ENCODE measurements at regions not wholly inside any gene's neighbourhood (a gene's known extent, or its start where the extent isn't known, plus 50 kb on each side); places are given as distances from the start of the nearest gene placed in this dataset.

DNA sequence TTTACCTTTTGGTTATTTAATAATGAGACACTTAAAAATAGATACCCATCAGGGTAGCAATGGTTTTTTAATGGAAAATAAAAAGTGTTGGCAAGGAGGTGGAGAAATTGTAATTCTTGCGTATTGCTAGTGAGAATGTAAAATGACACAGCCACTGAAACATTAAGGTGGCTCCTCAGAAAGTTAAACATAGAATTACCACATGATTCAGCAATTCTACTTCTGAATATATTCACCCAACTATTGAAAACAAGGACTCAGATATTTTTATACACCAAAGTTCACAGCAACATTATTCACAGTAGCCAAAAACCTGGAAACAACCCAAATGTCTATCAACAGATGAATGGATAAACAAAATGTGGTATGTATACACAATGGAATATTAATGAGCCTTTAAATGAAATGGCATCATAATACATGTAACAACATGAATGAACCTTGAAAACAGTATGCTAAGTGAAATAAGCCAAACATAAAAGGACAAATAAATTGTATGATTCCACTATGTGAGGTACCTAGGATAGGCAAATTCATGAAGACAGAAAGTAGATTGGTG, 163.5 kb downstream of the IMPG2 start:
- H3K36me3 ChIP-seq (ENCODE audit: control insufficient read depth, insufficient read depth, low read length), result no peaks in the 10 kb centered on the region
- H3K27me3 ChIP-seq (ENCODE audit: control insufficient read depth, insufficient read depth, low read length), result no peaks in the 10 kb centered on the region
- no peaks in the 10 kb centered on the region for H3K9me3 ChIP-seq (replicated peaks; ENCODE audit: control insufficient read depth, low read depth, low read length)
- no peak overlapping the region for H3K4me3 ChIP-seq (ENCODE audit: low read length)
- no peak for DNase-seq
- no peaks in the 10 kb centered on the region for H3K4me1 ChIP-seq (ENCODE audit: control insufficient read depth, insufficient read depth, low read length)
- WGBS (ENCODE audit: insufficient coverage), result no CpG with 5 or more reads among the region's 1 CpG
- H3K27ac ChIP-seq (ENCODE audit: low read length), result no peak overlapping the region

DNA sequence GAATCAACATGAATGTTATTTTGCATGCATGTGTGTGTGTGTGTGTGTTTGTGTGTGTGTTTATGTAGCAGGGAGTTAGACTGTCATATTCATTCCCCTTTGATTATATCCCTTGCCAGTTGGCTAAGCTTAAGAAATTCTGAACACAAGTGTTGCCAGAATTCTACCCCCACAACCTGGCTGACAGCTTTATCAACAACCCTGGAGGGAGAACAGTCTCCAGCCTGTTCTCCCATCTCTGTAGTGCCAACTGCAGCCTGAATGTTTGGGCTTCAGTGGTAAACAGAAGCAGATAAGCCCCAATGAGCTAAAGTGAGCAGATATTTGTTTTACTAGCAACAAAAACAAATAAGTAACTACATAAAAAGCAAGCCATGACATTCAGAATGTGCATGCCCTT, 162.6 kb upstream of the ABI3BP start:
- Histone ChIP-seq H3K4me3 (ENCODE audit: low read length) (no peak overlapping the region), H3K4me1 (ENCODE audit: control insufficient read depth, insufficient read depth, low read length) (no peaks in the 10 kb centered on the region), H3K36me3 (ENCODE audit: control insufficient read depth, insufficient read depth, low read length) (no peaks in the 10 kb centered on the region), H3K9me3 (replicated peaks; ENCODE audit: control insufficient read depth, low read depth, low read length) (no peaks in the 10 kb centered on the region), H3K27ac (ENCODE audit: low read length) (no peak overlapping the region), H3K27me3 (ENCODE audit: control insufficient read depth, insufficient read depth, low read length) (no peaks in the 10 kb centered on the region)
- peak; percentile 51 for DNase-seq

DNA sequence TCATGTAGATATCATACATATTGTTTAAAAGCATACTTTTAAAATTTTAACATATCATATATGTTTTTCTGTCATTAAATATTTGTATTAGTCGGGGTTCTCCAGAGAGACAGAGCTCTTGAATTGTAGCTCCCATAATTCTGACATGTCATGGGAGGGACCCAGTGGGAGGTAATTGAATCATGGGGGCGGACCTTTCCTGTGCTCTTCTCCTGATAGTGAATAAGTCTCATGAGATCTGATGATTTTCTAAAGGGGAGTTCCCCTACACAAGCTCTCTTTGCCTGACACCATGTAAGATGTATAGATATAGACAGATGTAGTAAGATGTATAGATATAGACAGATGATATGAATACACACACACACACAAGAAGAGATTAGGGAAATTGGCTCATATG, 161.2 kb upstream of the ABI3BP start:
- no peaks in the 10 kb centered on the region for H3K36me3 ChIP-seq (ENCODE audit: control insufficient read depth, insufficient read depth, low read length)
- DNase-seq, result no peak
- WGBS (ENCODE audit: insufficient coverage), result no CpG with 5 or more reads among the region's 2 CpGs
- no peaks in the 10 kb centered on the region for H3K27me3 ChIP-seq (ENCODE audit: control insufficient read depth, insufficient read depth, low read length)
- no peaks in the 10 kb centered on the region for H3K4me1 ChIP-seq (ENCODE audit: control insufficient read depth, insufficient read depth, low read length)
- no peaks in the 10 kb centered on the region for H3K9me3 ChIP-seq (replicated peaks; ENCODE audit: control insufficient read depth, low read depth, low read length)
- H3K4me3 ChIP-seq (ENCODE audit: low read length), result no peak overlapping the region
- no peak overlapping the region for H3K27ac ChIP-seq (ENCODE audit: low read length)

DNA sequence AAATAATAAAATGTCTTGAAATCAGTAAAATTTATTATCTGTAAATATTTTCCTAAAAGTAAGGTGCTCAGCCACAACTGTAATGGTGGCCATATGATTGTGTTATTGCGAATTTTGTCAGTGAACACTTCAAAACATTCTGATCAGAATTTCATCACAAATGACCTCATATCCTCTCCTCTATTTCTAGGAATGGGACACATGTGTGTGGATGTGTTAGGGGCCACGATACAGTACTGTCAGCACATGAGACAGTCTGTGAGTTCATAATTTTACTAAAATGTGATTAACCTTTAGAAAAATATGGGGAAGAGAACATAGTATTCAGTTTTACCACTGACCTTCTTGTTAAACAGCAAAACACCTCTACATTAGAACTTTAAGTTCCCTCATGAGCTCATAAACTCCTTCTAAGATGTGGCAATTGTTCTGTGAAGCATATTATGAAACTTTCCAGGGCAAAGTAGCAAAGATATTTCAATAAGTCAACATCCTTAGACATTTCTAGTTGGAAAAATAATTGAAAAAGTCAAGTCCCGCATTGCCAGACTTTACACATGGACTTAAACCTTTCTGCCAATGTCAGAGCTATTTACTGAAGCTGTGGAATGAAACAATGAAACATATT, 158.2 kb upstream of the ABI3BP start:
- no CpG with 5 or more reads among the region's 3 CpGs for WGBS (ENCODE audit: insufficient coverage)
- Histone ChIP-seq H3K36me3 (ENCODE audit: control insufficient read depth, insufficient read depth, low read length) (no peaks in the 10 kb centered on the region), H3K27ac (ENCODE audit: low read length) (no peak overlapping the region), H3K4me1 (ENCODE audit: control insufficient read depth, insufficient read depth, low read length) (no peaks in the 10 kb centered on the region), H3K9me3 (replicated peaks; ENCODE audit: control insufficient read depth, low read depth, low read length) (no peaks in the 10 kb centered on the region), H3K4me3 (ENCODE audit: low read length) (no peak overlapping the region), H3K27me3 (ENCODE audit: control insufficient read depth, insufficient read depth, low read length) (no peaks in the 10 kb centered on the region)
- DNase-seq, result peak; percentile 72

DNA sequence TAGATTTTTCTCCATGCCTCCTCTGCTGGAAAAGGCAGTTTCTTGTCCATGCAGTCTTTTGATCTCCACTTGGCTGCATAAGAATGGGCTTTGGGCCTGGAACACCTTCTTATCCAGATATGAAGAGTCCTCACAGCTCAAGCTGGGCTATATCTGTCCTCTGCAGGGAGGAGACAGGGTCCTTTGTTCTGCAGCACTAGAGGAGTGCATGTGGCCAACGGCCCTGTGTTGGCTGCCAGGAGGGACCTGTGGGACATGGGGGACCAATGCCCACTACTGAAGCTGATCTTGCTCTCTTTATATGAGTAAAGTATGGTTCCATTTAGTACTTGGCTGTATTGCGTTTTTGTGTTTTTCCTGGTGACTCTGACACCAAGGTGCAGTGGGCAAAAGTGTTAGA, 157.3 kb upstream of the ABI3BP start:
- WGBS (ENCODE audit: insufficient coverage), result 33% methylated on average over 1 of the region's 2 CpGs
- Histone ChIP-seq H3K4me3 (ENCODE audit: low read length) (no peak overlapping the region), H3K36me3 (ENCODE audit: control insufficient read depth, insufficient read depth, low read length) (no peaks in the 10 kb centered on the region), H3K4me1 (ENCODE audit: control insufficient read depth, insufficient read depth, low read length) (no peaks in the 10 kb centered on the region), H3K9me3 (replicated peaks; ENCODE audit: control insufficient read depth, low read depth, low read length) (no peaks in the 10 kb centered on the region), H3K27me3 (ENCODE audit: control insufficient read depth, insufficient read depth, low read length) (no peaks in the 10 kb centered on the region), H3K27ac (ENCODE audit: low read length) (no peak overlapping the region)
- no peak for DNase-seq

DNA sequence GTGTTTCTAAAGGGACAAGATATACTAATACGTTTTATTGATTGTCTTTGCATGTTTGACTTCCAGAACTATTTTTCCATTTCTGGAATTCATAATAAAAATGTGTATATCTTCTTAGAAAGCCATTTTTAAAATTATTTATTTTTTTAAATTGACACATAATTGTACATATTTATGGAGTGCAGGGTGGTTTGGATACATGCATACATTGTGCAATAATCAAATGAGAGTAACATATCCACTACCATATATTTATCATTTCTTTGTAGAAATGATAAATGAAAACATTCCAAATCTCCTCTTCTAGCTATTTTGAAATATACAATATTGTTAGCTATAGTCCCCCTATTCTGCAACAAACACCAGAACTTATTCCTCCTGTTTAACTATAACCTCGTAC, 156.5 kb upstream of the ABI3BP start:
- WGBS (ENCODE audit: insufficient coverage), result 67% methylated on average over 1 of the region's 2 CpGs

DNA sequence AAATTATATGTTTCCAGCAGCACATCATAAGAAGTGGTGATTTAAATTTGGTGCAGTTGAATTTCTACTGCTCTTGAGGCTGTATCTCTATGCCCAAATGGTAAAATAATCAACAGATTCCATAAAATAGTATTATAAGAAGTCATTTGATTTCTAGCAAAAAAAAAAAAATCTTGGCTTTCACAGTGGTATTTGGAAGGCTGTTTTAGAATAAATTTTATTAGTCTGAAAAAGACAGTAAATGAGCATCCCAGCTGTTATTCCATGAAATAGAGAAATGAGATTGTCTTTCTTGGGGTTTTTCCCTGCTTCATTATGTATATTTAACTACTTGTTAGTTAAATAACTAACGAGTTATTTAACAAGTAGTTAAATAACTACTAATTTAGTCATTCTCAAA, 156.0 kb upstream of the ABI3BP start:
- no peaks in the 10 kb centered on the region for H3K27me3 ChIP-seq (ENCODE audit: control insufficient read depth, insufficient read depth, low read length)
- H3K27ac ChIP-seq (ENCODE audit: low read length), result peak overlapping the region; percentile 57
- H3K9me3 ChIP-seq (replicated peaks; ENCODE audit: control insufficient read depth, low read depth, low read length), result no peaks in the 10 kb centered on the region
- DNase-seq, result peak; percentile 89
- WGBS (ENCODE audit: insufficient coverage), result no CpG with 5 or more reads among the region's 1 CpG
- no peak overlapping the region for H3K4me3 ChIP-seq (ENCODE audit: low read length)
- H3K4me1 ChIP-seq (ENCODE audit: control insufficient read depth, insufficient read depth, low read length), result no peaks in the 10 kb centered on the region
- no peaks in the 10 kb centered on the region for H3K36me3 ChIP-seq (ENCODE audit: control insufficient read depth, insufficient read depth, low read length)

More for the DNA sequence above, 156.5 kb upstream of the ABI3BP start:
- Histone ChIP-seq H3K27me3 (ENCODE audit: control insufficient read depth, insufficient read depth, low read length) (no peaks in the 10 kb centered on the region), H3K27ac (ENCODE audit: low read length) (no peak overlapping the region), H3K36me3 (ENCODE audit: control insufficient read depth, insufficient read depth, low read length) (no peaks in the 10 kb centered on the region), H3K4me3 (ENCODE audit: low read length) (no peak overlapping the region), H3K4me1 (ENCODE audit: control insufficient read depth, insufficient read depth, low read length) (no peaks in the 10 kb centered on the region), H3K9me3 (replicated peaks; ENCODE audit: control insufficient read depth, low read depth, low read length) (no peaks in the 10 kb centered on the region)
- DNase-seq, result no peak

DNA sequence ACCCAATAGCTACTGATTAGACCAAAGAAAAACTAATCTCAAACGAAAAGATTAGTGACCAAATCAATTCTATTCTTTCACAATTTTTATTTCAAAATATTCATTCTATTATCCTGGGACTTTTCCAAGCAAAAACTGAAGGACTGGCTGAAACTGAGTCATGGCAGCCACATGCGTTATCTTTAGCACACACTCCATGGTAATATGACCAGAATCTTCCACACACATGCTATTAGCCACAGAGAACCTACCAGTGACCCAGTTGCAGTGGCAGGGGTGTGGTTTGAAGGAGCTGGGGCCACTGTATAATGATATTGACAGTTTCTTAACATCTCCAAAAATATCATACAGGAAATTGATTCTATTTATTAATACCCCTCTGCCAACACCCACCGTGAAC, 154.8 kb upstream of the ABI3BP start:
- no peaks in the 10 kb centered on the region for H3K4me1 ChIP-seq (ENCODE audit: control insufficient read depth, insufficient read depth, low read length)
- H3K36me3 ChIP-seq (ENCODE audit: control insufficient read depth, insufficient read depth, low read length), result no peaks in the 10 kb centered on the region
- WGBS (ENCODE audit: insufficient coverage), result 71% methylated on average over 1 of the region's 3 CpGs
- no peak overlapping the region for H3K27ac ChIP-seq (ENCODE audit: low read length)
- no peaks in the 10 kb centered on the region for H3K9me3 ChIP-seq (replicated peaks; ENCODE audit: control insufficient read depth, low read depth, low read length)
- H3K4me3 ChIP-seq (ENCODE audit: low read length), result no peak overlapping the region
- H3K27me3 ChIP-seq (ENCODE audit: control insufficient read depth, insufficient read depth, low read length), result no peaks in the 10 kb centered on the region
- DNase-seq, result no peak

DNA sequence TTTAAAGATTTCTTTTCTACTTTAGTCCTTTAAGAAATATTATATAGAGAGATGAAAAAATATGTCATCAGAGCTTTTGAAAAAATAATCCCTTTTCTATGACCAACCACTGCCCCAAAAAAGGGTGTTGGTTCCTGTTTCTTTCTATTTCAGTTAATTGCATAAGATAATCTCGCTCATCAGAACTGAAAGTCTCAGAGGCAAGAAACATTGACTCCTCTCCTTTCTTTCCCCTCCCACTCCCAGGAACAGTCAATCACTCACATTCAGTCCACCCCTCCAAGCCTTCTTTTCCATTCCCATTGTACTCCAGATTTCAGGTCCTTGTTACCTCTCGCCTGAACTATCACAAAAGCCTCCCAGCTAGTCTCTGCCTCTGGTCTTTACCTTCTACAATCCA, 153.7 kb upstream of the ABI3BP start:
- Histone ChIP-seq H3K4me1 (ENCODE audit: control insufficient read depth, insufficient read depth, low read length) (no peaks in the 10 kb centered on the region), H3K27ac (ENCODE audit: low read length) (no peak overlapping the region), H3K4me3 (ENCODE audit: low read length) (no peak overlapping the region), H3K27me3 (ENCODE audit: control insufficient read depth, insufficient read depth, low read length) (no peaks in the 10 kb centered on the region), H3K36me3 (ENCODE audit: control insufficient read depth, insufficient read depth, low read length) (no peaks in the 10 kb centered on the region), H3K9me3 (replicated peaks; ENCODE audit: control insufficient read depth, low read depth, low read length) (no peaks in the 10 kb centered on the region)
- WGBS (ENCODE audit: insufficient coverage), result 86% methylated on average over 2 of the region's 2 CpGs
- DNase-seq, result no peak

DNA sequence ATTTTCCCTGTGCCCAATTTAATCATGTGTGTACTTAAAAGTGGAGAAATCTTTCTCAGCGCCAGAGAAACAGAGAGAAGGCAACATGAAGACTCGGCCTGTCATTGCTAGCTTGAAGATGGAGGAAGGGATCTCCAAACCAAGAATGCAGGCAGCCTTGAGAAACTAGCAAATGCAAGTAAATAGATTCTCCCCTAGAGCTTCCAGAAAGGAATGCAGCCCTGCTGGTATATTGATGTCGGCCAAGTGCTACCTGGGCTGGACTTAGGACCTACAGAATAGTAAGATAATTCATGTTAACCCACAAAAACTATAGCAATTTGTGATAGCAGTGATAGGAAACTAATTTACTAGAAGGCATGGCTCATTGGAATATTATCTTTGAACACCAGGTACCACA, 150.9 kb upstream of the ABI3BP start:
- no peak overlapping the region for H3K27ac ChIP-seq (ENCODE audit: low read length)
- no peaks in the 10 kb centered on the region for H3K27me3 ChIP-seq (ENCODE audit: control insufficient read depth, insufficient read depth, low read length)
- no peaks in the 10 kb centered on the region for H3K4me1 ChIP-seq (ENCODE audit: control insufficient read depth, insufficient read depth, low read length)
- WGBS (ENCODE audit: insufficient coverage), result 100% methylated on average over 2 of the region's 3 CpGs
- no peaks in the 10 kb centered on the region for H3K9me3 ChIP-seq (replicated peaks; ENCODE audit: control insufficient read depth, low read depth, low read length)
- no peak for DNase-seq
- no peaks in the 10 kb centered on the region for H3K36me3 ChIP-seq (ENCODE audit: control insufficient read depth, insufficient read depth, low read length)
- H3K4me3 ChIP-seq (ENCODE audit: low read length), result no peak overlapping the region

DNA sequence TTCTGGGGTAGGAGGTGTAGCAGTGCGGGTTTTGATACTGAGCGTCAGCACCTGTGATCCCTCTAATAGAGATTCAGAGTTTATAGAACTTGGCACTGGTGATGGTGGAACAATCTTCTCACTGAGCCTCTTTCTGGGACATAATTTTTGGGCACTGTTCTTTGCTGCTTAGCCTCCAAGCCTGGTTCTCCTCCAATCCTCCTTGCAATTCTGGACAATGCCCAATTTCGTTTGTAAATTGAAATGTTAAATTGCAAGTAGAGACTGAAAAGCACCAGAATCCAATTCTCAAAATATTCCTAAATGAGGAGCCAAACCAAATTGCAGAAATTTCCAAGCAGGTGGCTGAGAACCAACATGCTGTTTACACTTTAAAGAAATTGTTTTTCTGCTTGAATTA, 149.8 kb upstream of the ABI3BP start:
- peak; percentile 92 for DNase-seq
- 57% methylated on average over 1 of the region's 3 CpGs for WGBS (ENCODE audit: insufficient coverage)
- Histone ChIP-seq H3K9me3 (replicated peaks; ENCODE audit: control insufficient read depth, low read depth, low read length) (no peaks in the 10 kb centered on the region), H3K4me3 (ENCODE audit: low read length) (no peak overlapping the region), H3K36me3 (ENCODE audit: control insufficient read depth, insufficient read depth, low read length) (no peaks in the 10 kb centered on the region), H3K4me1 (ENCODE audit: control insufficient read depth, insufficient read depth, low read length) (no peaks in the 10 kb centered on the region), H3K27ac (ENCODE audit: low read length) (no peak overlapping the region), H3K27me3 (ENCODE audit: control insufficient read depth, insufficient read depth, low read length) (no peaks in the 10 kb centered on the region)
